ENCODE measurements at regions not wholly inside any gene's neighbourhood (a gene's known extent, or its start where the extent isn't known, plus 50 kb on each side); places are given as distances from the start of the nearest gene placed in this dataset.

GRCh38 chr1:184324972-184325371 is 61.9 kb upstream of the C1orf21 start:
- TF ChIP-seq RAD21 (conservative IDR thresholded peaks at IDR 0.05): no peak
- TF ChIP-seq CTCF (IDR thresholded peaks at IDR 0.05; ENCODE audit: poor library complexity, severe bottlenecking): no peak
- no peak for TF ChIP-seq EP300 (conservative IDR thresholded peaks at IDR 0.05; ENCODE audit: poor library complexity, severe bottlenecking)
- no peak for TF ChIP-seq POLR2AphosphoS5 (IDR thresholded peaks at IDR 0.05)
- no peak for TF ChIP-seq EZH2 (IDR thresholded peaks at IDR 0.05; ENCODE audit: borderline replicate concordance, insufficient read depth, low read length, poor library complexity, severe bottlenecking)

All from neural cell (in vitro differentiated cells).